ENCODE measurements at regions not wholly inside any gene's neighbourhood (a gene's known extent, or its start where the extent isn't known, plus 50 kb on each side); places are given as distances from the start of the nearest gene placed in this dataset.

DNA sequence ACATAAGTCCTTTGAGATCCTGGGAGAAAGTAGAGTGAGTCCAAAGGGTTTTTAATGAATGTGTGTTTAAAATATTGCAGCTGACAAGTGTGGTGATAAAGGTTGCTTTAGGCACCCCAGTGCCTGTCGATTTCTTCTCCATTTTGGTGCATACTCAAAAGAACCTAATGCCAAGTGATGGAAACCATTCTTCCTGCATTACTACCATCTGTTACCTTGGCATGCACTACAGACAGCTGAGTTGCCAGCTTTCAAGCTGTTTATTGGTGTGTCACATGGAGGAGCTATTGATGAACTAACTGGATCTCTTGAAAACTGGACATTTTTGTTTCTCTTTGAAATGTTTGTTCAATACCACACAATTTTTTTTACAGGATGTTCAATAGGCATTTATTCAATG lies 350.0 kb downstream of the AKAIN1 start:
- no peak for TF ChIP-seq CTCF (IDR thresholded peaks at IDR 0.05; ENCODE audit: extremely low read depth, insufficient read depth, missing control alignments)
- in situ Hi-C loops (cut with MboI; ENCODE audit: low pct_unique_long_range_greater_than_20kb, low sequenced_read_pairs, unreplicated experiment), result no loop called here
- no peak for DNase-seq (ENCODE audit: low spot score)

- TF ChIP-seq CTCF (IDR thresholded peaks at IDR 0.05; ENCODE audit: extremely low read depth, insufficient read depth, missing control alignments), result no peak
- in situ Hi-C loops (cut with MboI; ENCODE audit: low pct_unique_long_range_greater_than_20kb, low sequenced_read_pairs, unreplicated experiment), result no loop called here
- DNase-seq (ENCODE audit: low spot score), result no peak
Measured at GRCh38 chr18:4844320-4844719, 352.7 kb downstream of the AKAIN1 start.

GRCh38 chr18:4843771-4844170 lies 353.3 kb downstream of the AKAIN1 start:
- DNase-seq (ENCODE audit: low spot score), result no peak
- in situ Hi-C loops (cut with MboI; ENCODE audit: low pct_unique_long_range_greater_than_20kb, low sequenced_read_pairs, unreplicated experiment), result no loop called here

DNA sequence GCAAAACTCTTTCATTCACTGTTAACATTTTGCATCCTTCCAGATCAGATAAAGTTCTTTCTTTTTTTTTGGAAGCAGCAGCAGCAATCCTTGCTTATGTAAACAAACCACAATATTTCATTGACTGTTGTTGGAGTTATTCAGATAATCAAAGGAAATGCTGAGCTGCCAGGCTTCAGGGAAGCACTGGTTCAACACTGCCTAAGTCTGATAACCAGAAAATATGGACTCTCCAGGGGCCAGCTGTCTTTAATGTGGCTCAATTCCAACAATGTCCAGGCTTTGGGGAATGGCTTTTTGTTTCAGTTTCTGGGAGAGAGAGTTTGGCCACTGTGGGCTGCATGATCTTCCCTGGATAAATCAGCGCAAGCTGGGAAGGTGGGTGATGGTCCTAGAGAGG lies 354.3 kb downstream of the AKAIN1 start:
- TF ChIP-seq CTCF (IDR thresholded peaks at IDR 0.05; ENCODE audit: extremely low read depth, insufficient read depth, missing control alignments), result no peak
- no peak for DNase-seq (ENCODE audit: low spot score)
- in situ Hi-C loops (cut with MboI; ENCODE audit: low pct_unique_long_range_greater_than_20kb, low sequenced_read_pairs, unreplicated experiment), result no loop called here

More at GRCh38 chr18:4843771-4844170, 353.3 kb downstream of the AKAIN1 start:
- no peak for TF ChIP-seq CTCF (IDR thresholded peaks at IDR 0.05; ENCODE audit: extremely low read depth, insufficient read depth, missing control alignments)

- DNase-seq (ENCODE audit: low spot score), result no peak
- in situ Hi-C loops (cut with MboI; ENCODE audit: low pct_unique_long_range_greater_than_20kb, low sequenced_read_pairs, unreplicated experiment), result no loop called here
- TF ChIP-seq CTCF (IDR thresholded peaks at IDR 0.05; ENCODE audit: extremely low read depth, insufficient read depth, missing control alignments), result no peak
Measured at GRCh38 chr18:4842287-4842686, 354.8 kb downstream of the AKAIN1 start.

DNA sequence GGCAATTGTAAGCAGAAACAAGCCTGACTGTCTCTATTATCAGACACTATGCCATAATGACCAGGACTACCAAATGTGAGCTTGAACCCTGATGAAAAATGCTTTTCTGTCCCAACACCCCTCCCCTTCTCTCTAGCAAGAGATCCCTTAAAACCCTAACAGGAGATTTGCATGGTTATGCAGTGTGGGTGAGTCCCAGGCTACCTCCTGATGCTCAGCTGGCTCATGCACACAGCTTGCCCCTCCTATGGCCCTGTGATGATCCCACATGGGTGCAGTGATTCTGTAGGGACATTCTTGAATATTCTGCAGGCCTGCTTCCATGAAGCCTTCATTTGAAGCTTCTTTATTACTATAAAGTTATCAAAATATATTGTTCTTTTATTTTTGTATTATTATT lies 357.4 kb downstream of the AKAIN1 start:
- in situ Hi-C loops (cut with MboI; ENCODE audit: low pct_unique_long_range_greater_than_20kb, low sequenced_read_pairs, unreplicated experiment), result no loop called here
- no peak for DNase-seq (ENCODE audit: low spot score)
- TF ChIP-seq CTCF (IDR thresholded peaks at IDR 0.05; ENCODE audit: extremely low read depth, insufficient read depth, missing control alignments), result no peak

DNA sequence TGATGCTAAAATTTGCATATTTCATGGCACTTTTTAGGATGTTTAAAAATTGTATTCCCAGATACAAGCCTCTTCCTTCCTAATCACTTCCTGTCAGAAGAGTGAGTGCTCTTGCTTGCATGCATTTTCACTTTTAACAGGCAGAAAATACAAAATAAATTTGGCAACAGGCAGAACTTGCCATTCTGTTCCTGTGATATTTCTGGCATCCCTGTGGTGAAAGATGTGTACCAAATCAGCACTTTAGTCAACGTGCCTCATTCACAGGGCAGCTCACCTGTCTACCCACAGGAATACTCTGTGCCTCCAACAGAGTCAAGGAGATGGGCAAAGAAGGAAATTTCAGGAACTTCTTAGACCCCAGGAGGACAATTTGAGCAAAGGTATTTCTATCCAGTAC lies 360.9 kb downstream of the AKAIN1 start:
- DNase-seq (ENCODE audit: low spot score), result no peak
- TF ChIP-seq CTCF (IDR thresholded peaks at IDR 0.05; ENCODE audit: extremely low read depth, insufficient read depth, missing control alignments), result no peak
- in situ Hi-C loops (cut with MboI; ENCODE audit: low pct_unique_long_range_greater_than_20kb, low sequenced_read_pairs, unreplicated experiment), result no loop called here
